RPMI8226 (cell line): ENCODE measurements at regions not wholly inside any gene's neighbourhood (a gene's known extent, or its start where the extent isn't known, plus 50 kb on each side); places are given as distances from the start of the nearest gene placed in this dataset.
A peak's percentile ranks its signal among the peaks of the same experiment; 100 is the strongest.
"Not testable (repeated sequence)": the region's sequence is repeated elsewhere in the genome, so short reads cannot be mapped to it uniquely, and the experiment has no call there.

Experiments used
- DNase-seq: peaks from one replicate; pipeline ENCODE4 v3.0.0-alpha.2; 2015

DNA sequence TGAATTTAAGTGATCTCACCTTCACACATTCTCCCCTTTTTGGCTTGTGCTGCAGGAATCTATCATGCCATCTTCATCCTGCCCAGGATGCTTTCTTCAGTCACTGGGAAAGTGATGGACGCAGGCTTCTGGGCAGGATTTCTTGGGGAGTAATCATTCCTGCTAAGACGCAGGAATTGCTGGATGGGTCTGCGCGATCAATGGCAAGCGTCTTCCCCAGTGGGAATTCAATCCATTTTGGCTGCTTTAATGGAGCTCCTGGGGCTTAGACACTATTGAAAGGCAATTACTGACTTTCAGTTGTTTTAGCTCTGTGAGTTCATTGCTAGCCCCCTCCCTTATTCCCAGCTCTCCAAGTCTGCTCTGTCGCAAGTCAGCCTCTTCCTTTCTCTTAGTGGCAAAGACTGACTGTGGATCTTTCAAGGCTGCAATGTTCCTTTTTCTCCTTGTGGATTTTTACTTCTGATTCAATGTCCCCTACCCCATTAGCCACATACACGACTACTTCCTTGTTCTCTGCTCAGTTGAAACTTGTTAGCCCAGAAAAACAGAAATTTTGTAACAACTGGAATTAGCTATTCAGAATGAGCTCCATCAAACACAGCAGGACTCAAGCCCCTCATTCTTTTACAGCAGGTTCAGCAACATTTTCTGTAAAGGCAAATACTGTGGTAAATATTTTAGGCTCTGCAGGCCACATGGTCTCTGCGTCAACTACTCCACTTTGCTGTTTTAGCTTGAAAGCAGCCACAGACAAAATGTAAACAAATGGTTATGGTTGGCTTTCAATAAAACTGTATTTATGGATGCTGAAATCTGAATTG lies 154.9 kb downstream of the ASB9 start:
- DNase-seq, result no peak

DNA sequence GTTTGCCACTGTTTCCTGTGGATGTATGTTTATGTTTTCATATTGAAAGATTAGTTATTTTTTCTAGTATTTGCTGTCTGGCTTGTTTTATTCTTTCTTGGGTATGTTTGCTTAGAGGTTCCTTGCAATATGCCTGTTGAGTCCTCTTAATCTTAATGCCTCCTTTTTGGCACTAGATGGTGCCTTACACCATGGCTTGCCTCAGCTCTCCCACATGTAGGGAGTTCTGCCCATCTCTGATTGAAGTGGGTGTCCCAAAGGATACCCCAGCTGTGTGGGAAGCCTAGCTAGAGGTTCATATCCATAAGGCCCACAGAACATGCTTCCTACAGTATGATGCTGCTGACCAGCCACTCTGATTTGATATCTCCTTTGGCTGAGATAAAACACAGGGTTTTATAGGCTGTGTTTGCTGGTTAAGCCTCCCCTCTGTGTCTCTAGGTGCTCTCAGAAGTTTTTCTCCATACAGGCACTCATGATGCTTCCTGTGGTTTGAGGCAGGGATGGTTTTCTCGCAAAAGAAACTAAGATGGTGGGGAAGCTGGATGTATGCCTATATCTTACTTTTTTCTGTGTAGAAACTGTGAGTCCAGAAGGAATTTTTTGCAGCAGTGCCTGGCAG lies 162.4 kb downstream of the ASB9 start:
- DNase-seq, result no peak

GRCh38 chrX:15098505-15098904 lies 171.4 kb downstream of the ASB9 start:
- DNase-seq, result no peak

DNA sequence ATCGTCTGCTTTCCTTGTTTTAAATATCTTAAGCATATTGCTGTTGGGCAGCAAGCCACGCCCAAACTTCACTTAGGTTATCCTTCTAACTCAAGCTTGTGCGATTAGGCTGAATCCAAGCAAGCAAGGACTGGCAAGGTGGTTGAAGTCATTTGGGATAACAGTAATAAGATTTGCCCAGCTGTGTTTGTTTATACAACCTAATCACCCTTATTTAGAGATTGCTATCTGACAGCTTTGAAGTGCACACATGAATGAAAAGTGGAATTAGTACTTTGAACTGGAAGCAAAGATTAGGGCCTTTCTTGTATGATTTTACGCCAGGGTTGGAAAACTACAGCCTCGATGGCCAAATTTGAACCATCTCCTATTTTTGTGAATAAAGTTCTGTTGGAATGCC lies 182.1 kb downstream of the ASB9 start:
- no peak for DNase-seq

DNA sequence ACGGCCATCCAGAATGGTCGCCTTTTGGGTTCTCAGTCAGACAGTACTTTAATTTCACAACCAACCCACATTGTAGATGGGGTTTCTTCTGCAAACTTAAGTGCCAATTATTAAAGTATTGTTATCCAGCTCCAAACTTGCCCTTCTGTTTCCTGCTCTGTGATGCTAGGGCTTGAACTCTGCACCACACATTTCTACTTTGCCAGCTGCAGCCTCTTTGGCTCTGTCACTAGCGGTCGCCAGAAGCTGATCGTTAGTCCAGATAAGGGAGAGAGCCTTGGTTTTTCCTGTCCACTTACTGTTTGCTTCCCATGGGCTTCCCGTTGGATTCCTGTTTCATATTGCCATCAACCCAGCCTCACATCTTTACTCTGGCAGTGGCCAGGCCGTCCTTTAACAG lies 196.6 kb downstream of the ASB9 start:
- DNase-seq, result no peak

GRCh38 chrX:15072880-15073279 lies 197.0 kb downstream of the ASB9 start:
- DNase-seq, result peak; percentile 3

GRCh38 chrX:15072259-15072658 lies 197.6 kb downstream of the ASB9 start:
- DNase-seq, result no peak

GRCh38 chrX:15059474-15059873 lies 186.3 kb downstream of the MOSPD2 start:
- DNase-seq, result no peak

- no peak for DNase-seq
Observed at GRCh38 chrX:15056044-15056443, 182.8 kb downstream of the MOSPD2 start.

DNA sequence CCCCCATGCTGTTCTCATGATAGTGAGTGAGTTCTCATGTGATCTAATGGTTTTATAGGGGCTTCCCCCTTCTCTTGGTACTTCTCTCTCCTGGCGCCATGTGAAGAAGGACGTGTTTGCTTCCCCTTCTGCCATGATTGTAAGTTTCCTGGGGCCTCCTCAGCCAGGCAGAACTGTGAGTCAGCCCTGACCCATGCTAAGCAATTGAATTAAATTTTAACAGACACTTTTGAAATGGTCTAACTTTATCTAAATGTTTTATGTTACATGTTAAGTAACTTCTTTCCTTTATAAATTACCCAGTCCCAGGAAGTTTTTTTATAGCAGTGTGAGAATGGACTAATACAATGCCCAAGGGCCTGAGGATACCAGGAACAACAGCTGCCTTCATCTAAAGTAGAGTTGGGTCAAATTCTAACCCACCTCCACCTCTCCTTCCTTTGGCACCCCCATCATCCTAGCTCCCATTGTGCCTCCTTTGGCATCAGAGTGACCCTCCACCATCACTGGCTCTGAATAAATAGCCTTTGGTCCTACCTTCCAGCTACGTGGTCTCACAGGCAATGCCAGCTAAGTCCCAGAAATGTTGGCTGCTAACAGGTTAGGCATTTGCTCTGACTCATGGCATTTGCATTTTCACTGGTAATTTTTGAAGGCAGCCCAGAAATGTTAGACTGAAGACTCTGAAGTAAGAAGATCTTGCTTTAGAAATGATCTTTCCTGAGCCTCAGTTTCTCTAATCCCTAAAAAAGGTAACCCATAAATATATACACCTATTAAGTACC lies 182.1 kb downstream of the MOSPD2 start:
- no peak for DNase-seq

GRCh38 chrX:15050395-15050794 lies 177.2 kb downstream of the MOSPD2 start:
- peak; percentile 25 for DNase-seq

GRCh38 chrX:15043538-15043937 lies 170.3 kb downstream of the MOSPD2 start:
- DNase-seq, result no peak

GRCh38 chrX:15033917-15034316 lies 160.7 kb downstream of the MOSPD2 start:
- no peak for DNase-seq

- DNase-seq, result no peak
Observed at GRCh38 chrX:15017491-15017890, 144.3 kb downstream of the MOSPD2 start.

DNA sequence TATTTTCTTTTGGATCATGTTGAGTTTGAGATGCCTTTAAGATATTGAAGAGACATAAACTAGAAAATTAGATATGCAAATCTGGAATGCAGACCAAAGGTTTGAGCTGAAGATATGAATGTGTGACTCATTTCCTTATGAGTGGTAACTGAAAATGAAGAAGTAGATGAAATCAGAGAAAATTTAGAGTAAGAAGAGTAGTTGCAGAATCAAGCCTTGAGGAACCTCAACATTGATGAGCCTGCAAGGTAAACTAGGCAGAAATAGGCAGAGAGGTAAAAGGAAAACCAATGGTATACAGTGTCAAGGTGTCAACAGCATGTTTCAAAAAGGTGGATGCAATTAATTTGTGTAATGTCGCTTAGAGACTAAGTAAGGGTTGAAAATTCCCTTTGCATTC lies 142.8 kb downstream of the MOSPD2 start:
- no peak for DNase-seq

DNA sequence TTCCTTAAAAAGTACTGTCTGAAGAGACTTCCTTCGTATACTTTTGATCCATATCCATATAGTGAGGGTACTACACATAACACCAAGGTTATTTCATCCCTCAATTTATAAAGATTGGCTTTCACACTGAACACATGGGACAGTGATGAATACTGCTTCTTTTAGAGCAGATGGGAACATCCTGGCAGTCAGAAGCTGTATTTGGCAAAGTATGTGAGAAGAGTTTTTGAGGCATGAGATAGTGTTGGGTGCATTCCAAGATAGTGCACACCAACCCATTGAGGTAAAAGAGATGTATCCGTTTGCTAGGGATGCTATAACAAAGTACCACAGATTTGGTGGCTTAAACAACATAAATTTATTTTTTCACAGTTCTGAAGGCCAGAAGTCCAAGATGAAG lies 141.1 kb downstream of the MOSPD2 start:
- DNase-seq, result no peak

GRCh38 chrX:15013461-15013860 lies 140.2 kb downstream of the MOSPD2 start:
- DNase-seq, result no peak

GRCh38 chrX:14997271-14997670 lies 124.0 kb downstream of the MOSPD2 start:
- no peak for DNase-seq

GRCh38 chrX:14984425-14984824 lies 111.2 kb downstream of the MOSPD2 start:
- not testable (repeated sequence) for DNase-seq
